Middle frontal gyrus (tissue), 1 donor: ENCODE measurements at regions not wholly inside any gene's neighbourhood (a gene's known extent, or its start where the extent isn't known, plus 50 kb on each side); places are given as distances from the start of the nearest gene placed in this dataset.
"Not testable (repeated sequence)": the region's sequence is repeated elsewhere in the genome, so short reads cannot be mapped to it uniquely, and the experiment has no call there.

Experiments
- DNase-seq: peaks from one replicate; pipeline ENCODE4 v3.0.0-alpha.2; 2015; ENCODE audit warnings: low spot score; ENCODE audit errors: extremely low spot score

GRCh38 chr2:126048719-126049118, 607.2 kb upstream of the GYPC start:
- DNase-seq, result no peak

GRCh38 chr2:126049461-126049860, 606.5 kb upstream of the GYPC start:
- no peak for DNase-seq

GRCh38 chr2:126050991-126051736, 604.8 kb upstream of the GYPC start:
- no peak for DNase-seq

- DNase-seq, result not testable (repeated sequence)
Observed at GRCh38 chr2:126051737-126052240, 604.2 kb upstream of the GYPC start.

DNA sequence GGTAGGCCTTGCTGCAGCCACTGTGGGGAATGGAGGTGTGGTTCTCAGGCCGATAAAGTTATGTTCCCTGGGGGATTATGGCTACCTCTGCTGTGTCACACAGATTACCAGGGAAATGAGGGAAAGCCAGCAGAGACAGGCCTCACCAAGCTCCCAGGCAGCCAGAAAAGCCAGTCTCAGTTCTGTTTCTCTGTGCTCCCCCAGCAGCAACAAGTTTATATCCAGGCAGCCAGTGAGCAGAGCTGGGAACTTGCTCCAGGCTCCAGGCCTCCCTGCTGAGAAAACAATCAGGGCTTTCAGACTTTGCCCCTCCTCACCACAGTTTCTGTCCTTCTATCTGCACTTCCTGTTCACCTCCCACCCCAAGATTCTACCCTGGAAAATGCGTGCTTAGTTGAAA, 596.6 kb upstream of the GYPC start:
- DNase-seq, result no peak

GRCh38 chr2:126085011-126085795, 570.8 kb upstream of the GYPC start:
- DNase-seq, result no peak

- DNase-seq, result no peak
Observed at GRCh38 chr2:126100962-126101361, 555.0 kb upstream of the GYPC start.

DNA sequence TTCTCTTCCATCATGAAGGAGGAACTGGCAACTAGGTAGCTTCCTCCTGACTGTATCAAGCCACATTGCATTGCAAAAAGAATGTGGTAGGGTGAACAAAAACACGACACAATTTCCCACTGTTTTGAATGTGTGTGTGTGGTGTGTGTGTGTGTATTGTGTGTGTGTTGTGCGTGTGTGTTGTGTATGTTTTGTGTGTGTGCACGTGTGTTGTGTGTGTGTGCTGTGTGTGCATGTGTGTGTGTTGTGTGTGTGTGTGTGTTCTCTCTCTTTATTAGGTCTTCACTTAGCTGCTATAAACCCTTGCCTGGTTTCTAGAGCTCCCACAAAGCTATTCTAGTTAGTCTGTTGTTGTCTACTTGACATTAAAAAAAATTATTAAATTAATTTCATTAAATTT, 550.0 kb upstream of the GYPC start:
- no peak for DNase-seq

DNA sequence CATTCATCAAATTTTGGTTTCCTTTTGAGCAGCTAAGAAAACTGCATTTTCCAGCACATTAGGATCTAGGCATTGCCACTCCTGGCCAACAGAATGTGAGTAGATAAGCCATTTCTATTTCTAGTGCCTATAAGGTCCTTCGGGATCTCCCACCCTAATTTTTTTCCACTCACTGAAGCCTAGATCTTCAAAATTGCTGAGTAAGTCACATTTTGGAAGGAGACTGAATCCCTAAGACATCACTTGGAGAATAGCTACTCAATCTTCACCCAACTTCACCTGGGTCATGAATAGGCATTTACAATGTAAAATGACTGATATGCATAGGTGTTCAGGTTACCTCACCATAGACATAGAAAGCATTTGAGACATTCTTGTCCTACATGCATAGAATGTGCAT, 548.1 kb upstream of the GYPC start:
- no peak for DNase-seq

- DNase-seq, result no peak
Observed at GRCh38 chr2:126115975-126116374, 540.0 kb upstream of the GYPC start.

GRCh38 chr2:126117886-126118285, 538.1 kb upstream of the GYPC start:
- no peak for DNase-seq

DNA sequence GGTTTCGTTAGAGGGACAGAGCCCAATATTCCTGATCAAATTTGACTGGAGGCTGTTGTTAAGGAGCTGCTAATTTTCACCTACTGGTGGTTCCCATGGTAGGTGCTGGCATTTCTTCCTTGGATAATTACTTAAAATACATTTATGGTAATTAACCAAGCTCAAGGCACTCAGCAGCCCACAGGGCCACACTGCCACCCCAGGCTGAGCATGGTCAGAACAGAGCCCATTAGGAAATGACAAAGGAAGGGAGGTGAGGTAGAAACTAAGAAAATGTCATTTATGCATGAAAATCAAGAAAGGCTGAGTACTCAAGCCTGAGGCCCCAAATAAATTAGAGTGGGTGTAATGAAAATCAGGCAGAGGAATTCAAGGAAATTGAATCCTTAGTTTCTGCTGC, 510.2 kb upstream of the GYPC start:
- no peak for DNase-seq

- DNase-seq, result no peak
Observed at GRCh38 chr2:126154256-126154785, 501.6 kb upstream of the GYPC start.

DNA sequence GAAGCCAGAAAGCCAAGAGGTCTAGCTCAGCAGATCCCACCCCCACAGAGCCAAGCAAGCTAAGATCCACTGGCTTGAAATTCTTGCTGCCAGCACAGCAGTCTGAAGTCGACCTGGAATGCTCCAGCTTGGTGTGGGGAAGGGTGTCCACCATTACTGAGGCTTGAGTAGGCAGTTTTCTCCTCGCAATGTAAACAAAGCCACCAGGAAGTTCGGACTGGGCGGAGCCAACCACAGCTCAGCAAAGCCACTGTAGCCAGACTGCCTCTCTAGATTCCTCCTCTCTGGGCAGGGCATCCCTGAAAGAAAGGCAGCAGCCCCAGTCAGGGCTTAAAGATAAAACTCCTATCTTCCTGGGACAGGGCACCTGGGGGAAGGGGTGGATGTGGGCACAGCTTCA, 495.0 kb upstream of the GYPC start:
- not testable (repeated sequence) for DNase-seq

GRCh38 chr2:126172631-126173184, 483.2 kb upstream of the GYPC start:
- no peak for DNase-seq

GRCh38 chr2:126175222-126175621, 480.7 kb upstream of the GYPC start:
- DNase-seq, result no peak

GRCh38 chr2:126177479-126177878, 478.5 kb upstream of the GYPC start:
- DNase-seq, result no peak

DNA sequence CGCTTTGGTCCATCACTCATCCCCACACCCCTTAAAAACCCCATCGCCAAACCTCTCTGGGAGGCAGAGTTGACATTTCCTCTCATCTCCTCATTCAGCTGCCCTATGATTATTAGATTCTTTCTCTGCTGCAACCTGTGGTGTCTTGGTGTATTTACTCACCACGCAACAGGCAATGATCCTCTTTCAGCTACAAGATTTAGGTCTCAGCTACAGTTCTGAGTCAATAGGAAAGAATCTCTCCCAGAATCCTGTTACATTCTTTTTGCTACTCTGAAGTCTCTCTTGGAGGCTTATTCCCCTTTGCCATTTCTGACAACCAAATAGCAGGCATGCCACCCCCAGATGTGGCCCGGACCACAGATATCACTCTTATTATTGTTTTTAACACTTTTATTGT, 468.3 kb upstream of the GYPC start:
- DNase-seq, result no peak

DNA sequence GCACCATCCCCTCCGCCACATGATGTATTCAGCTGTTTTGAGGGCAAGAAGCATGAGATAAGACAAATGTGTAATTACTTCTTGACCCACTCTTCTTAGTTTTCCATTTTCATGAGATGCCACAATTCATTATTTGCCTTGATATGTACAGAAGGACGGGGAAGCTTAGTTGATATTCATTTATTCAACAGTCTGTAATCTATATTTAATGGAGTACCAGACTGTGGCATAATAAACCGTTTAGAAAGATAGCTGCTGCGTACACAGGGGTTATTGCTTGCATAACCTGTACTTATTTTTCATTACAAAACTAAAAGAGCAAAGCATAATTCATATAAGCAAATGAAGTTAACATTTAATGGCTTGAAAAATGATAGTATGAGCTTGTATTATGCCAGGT, 466.4 kb upstream of the GYPC start:
- DNase-seq, result no peak

- no peak for DNase-seq
Observed at GRCh38 chr2:126200538-126200937, 455.4 kb upstream of the GYPC start.

DNA sequence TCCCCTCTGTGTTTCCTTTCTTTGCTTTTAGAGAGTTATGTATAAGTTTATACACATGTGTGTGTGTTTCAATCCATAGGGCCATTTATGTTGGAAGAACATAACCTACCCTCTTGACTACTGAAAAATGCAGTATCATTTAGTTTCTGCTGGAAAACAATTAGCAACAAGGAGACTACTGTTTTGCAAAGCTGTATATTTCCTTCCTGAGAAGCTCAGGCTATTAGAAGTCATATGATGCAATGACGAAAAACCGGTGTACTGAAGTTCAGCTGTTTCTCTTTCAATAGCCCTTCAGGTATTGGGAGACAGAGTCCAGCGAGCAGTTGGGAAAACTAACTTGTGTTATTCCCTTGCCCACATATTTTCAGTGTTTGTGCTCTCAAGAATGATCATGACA, 447.7 kb upstream of the GYPC start:
- no peak for DNase-seq

GRCh38 chr2:126212735-126213134, 443.2 kb upstream of the GYPC start:
- DNase-seq, result no peak
